ENCODE measurements at regions not wholly inside any gene's neighbourhood (a gene's known extent, or its start where the extent isn't known, plus 50 kb on each side); places are given as distances from the start of the nearest gene placed in this dataset.

DNA sequence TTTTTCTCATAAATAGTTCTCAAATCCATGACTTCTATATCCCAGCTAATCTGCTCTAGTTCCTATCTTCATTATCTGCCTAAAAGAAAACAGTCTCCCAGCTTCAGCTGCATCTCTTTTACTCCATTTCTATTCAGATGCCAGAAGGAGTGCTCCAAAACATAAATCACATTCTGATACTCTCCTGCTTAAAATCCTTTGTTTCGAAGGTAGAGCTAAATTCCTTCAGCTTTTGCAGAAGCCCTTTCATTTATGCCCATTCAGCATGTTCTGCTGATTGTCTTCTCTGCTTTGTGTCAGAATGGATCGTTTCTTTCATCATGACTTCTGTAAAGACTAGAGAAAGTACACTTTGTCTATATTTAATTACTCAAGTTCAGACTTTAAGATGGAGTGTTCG is 440.1 kb upstream of the SMIM31 start:
- TF ChIP-seq, protein P1, sequence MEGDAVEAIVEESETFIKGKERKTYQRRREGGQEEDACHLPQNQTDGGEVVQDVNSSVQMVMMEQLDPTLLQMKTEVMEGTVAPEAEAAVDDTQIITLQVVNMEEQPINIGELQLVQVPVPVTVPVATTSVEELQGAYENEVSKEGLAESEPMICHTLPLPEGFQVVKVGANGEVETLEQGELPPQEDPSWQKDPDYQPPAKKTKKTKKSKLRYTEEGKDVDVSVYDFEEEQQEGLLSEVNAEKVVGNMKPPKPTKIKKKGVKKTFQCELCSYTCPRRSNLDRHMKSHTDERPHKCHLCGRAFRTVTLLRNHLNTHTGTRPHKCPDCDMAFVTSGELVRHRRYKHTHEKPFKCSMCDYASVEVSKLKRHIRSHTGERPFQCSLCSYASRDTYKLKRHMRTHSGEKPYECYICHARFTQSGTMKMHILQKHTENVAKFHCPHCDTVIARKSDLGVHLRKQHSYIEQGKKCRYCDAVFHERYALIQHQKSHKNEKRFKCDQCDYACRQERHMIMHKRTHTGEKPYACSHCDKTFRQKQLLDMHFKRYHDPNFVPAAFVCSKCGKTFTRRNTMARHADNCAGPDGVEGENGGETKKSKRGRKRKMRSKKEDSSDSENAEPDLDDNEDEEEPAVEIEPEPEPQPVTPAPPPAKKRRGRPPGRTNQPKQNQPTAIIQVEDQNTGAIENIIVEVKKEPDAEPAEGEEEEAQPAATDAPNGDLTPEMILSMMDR (IDR thresholded peaks at IDR 0.05; ENCODE audit: low read depth, low read length, missing control alignments): no peak
- no peak for DNase-seq (ENCODE audit: extremely low read depth, low read depth)
- H3K4me3 ChIP-seq (replicated peaks; ENCODE audit: low read depth, low read length): no peak overlapping the region

DNA sequence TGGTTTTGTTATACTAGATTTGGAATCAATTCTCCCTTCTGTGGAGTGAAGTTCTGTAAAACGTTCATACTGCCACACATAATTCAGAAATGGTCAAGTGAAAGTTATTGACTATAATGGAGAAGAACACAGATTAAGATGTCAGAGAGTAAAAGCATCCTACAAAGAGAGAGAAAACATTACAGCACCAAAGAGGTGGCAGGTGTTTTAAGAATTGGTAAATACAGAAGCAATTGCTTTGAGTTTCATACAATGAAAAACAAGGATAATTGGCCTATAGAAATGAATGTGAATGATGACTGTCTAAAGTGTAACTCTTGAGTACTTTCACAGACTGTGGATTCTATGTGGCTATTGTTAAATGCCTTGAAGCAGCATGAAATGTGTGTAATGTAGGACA is 435.6 kb upstream of the SMIM31 start:
- TF ChIP-seq, protein P1 (IDR thresholded peaks at IDR 0.05; ENCODE audit: low read depth, low read length, missing control alignments): no peak
- DNase-seq (ENCODE audit: extremely low read depth, low read depth): no peak

DNA sequence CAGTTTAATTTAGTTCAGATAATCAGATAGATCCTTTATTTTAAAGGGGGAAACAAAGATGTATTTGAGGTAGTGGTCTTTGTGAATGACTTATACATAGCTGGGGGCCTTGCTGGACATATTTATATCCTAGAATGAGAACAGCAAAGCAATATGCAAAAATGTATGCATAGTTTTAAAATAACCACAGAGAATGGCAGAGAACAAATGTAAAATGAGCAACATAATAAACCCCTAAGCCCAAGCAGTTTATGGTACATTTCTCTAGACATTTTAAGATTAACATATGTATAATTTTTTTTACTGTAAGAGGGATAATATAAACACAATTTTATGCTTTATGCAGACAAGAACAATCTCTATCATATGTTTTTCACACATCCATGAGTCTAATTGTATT is 434.2 kb upstream of the SMIM31 start:
- DNase-seq (ENCODE audit: extremely low read depth, low read depth): no peak
- H3K4me3 ChIP-seq (replicated peaks; ENCODE audit: low read depth, low read length): no peak overlapping the region
- TF ChIP-seq, protein P1 (IDR thresholded peaks at IDR 0.05; ENCODE audit: low read depth, low read length, missing control alignments): no peak

More for the DNA sequence above, 435.6 kb upstream of the SMIM31 start:
- H3K4me3 ChIP-seq (replicated peaks; ENCODE audit: low read depth, low read length): no peak overlapping the region

DNA sequence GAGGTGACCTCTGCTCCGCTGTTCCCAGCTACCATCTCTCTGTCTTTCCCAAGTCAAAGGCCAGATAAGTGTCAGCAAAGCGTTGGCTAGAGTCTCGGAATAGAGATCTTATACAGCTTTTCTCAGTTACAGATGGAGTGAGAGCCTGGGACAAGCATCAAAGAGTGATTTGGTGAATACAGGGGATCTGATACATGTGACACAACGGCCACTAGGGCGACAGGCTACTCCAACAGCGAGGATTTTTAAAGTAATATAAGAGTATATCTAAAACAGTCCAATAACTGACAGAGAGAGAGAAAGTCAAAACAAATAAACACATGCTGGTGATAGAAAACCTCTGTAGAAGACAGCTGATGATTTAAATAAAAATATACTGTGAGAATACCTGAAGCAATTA is 433.1 kb upstream of the SMIM31 start:
- DNase-seq (ENCODE audit: extremely low read depth, low read depth): no peak
- no peak overlapping the region for H3K4me3 ChIP-seq (replicated peaks; ENCODE audit: low read depth, low read length)
- TF ChIP-seq, protein P1 (IDR thresholded peaks at IDR 0.05; ENCODE audit: low read depth, low read length, missing control alignments): no peak

DNA sequence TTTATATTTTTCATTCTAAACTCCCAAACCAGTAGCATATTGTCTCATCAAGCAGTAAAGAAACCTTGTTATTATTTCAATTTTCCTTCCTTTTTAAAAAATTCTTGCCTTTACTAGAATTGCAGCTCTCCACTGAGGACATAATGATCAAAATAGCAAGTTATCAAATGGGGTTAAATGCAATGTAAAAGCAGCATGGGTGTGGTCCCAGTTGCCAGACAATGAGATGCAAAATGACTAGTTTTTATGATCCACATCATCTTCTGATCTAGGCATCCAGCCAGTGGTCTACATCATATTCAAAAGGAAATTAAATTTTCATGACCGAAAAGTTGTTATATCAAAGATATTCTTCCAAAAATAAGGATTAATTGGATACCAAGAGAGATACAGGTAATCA is 427.9 kb upstream of the SMIM31 start:
- TF ChIP-seq, protein P1 (IDR thresholded peaks at IDR 0.05; ENCODE audit: low read depth, low read length, missing control alignments): no peak
- no peak for DNase-seq (ENCODE audit: extremely low read depth, low read depth)
- H3K4me3 ChIP-seq (replicated peaks; ENCODE audit: low read depth, low read length): no peak overlapping the region

DNA sequence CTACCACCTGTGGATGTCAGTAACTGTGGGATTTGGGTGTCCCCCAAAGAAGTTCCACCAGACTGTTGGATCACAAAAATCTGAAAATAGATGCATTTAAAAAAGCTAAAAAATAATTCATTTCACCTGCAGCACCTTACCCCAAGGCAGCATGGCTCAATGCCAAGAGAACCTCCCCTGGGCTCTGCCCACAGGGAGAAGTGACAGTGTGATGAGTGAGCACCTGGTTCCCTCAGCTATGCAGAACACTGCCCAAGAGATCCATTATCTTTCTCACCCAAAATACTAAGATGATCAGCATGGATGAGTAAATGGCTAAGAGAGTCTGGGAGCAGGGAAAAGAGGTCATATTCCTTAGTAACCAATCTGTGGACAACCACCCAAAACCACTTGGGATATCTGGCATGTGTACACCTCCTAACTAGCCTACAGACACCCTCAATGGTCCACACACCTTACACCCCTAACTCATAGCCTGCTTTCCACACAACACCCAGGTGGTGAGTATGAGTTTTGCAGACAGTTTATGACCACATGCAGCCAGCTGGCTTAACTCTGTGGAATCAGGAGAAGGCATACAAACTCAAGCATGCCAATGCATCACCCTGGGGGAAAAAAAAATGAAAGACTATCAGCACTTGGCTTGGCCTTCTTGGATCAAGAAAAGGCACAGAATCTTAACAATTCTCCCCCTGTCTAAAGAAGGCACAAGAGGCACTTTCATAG is 416.5 kb upstream of the SMIM31 start:
- no peak overlapping the region for H3K4me3 ChIP-seq (replicated peaks; ENCODE audit: low read depth, low read length)
- TF ChIP-seq, protein P1 (IDR thresholded peaks at IDR 0.05; ENCODE audit: low read depth, low read length, missing control alignments): no peak
- no peak for DNase-seq (ENCODE audit: extremely low read depth, low read depth)
